HepG2 (cell line): ENCODE measurements at regions not wholly inside any gene's neighbourhood (a gene's known extent, or its start where the extent isn't known, plus 50 kb on each side); places are given as distances from the start of the nearest gene placed in this dataset.

Experiments used
- ATAC-seq: fragments of 200-7000 bp; cut with Tn5 transposase; 3 replicates; pipeline ENCODE4 v1.9.1; 2020; ENCODE audit warnings: mild to moderate bottlenecking, moderate library complexity
- BruUV-seq: library from RNA; stranded (reverse); fragments of 400-500 nt; replicated peaks from 2 replicates; lab custom pipeline; 2021; lab: Mats Ljungman, UMichigan
- CTCF ChIA-PET: fragments of 300-600 bp; formaldehyde crosslinking; extraction: SDS; loops from one replicate; lab custom pipeline; 2021; ENCODE audit warnings: low total read pairs, inconsistent platforms, low intra/inter-chr PET ratio; lab: Yijun Ruan, JAX
- POLR2A ChIA-PET: fragments of 350-600 bp; sonication (Branson Sonifier 250); formaldehyde crosslinking; loops from one replicate; lab custom pipeline; 2020; ENCODE audit warnings: antibody characterized with exemption, inconsistent platforms; lab: Yijun Ruan, JAX
- DNase-seq: peaks from one replicate; pipeline ENCODE4 v3.0.0-alpha.2; 2015; ENCODE audit warnings: low spot score
- FAIRE-seq: peaks from 3 replicates; lab custom pipeline; 2011; peaks lifted over from hg19 to GRCh38; lab: Jason Lieb, UNC
- H2AFZ ChIP-seq: one replicate; pipeline ENCODE4 v1.6.1; 2011; ENCODE audit warnings: low read length, inconsistent platforms
- H3K27ac ChIP-seq: fragments of 300-600 bp; 3 replicates; pipeline ENCODE4 v1.8.0; 2011; ENCODE audit warnings: mixed run types, mild to moderate bottlenecking, mixed read lengths, low read length, inconsistent platforms; ENCODE audit not compliant: insufficient read depth; ENCODE audit errors: extremely low read length
- H3K27me3 ChIP-seq, 2 experiments: fragments of 200-600 bp in 1 of 2; 2 replicates in 1 of 2; 3 replicates in 1 of 2; pipeline versions ENCODE4 v1.6.0 to v1.8.0; 2011; ENCODE audit warnings: low read length in 2 of 2, mild to moderate bottlenecking in 2 of 2, moderate library complexity in 2 of 2, inconsistent platforms in 1 of 2; ENCODE audit not compliant: insufficient read depth in 2 of 2, control insufficient read depth in 1 of 2
- H3K36me3 ChIP-seq, 2 experiments: fragments of 200-600 bp in 1 of 2; replicated peaks in 1 of 2; 2 replicates in 1 of 2; 3 replicates in 1 of 2; pipeline versions ENCODE4 v1.5.1 to v1.8.0; 2011; ENCODE audit warnings: low read length in 2 of 2, inconsistent platforms in 1 of 2; ENCODE audit not compliant: insufficient read depth in 2 of 2, control insufficient read depth in 1 of 2
- H3K4me1 ChIP-seq: 2 replicates; pipeline ENCODE4 v1.5.1; 2012; ENCODE audit warnings: low read length, inconsistent platforms; ENCODE audit not compliant: insufficient read depth
- H3K4me2 ChIP-seq: 2 replicates; pipeline ENCODE4 v1.6.0; 2011; ENCODE audit warnings: low read depth, low read length, inconsistent platforms
- H3K4me3 ChIP-seq, 3 experiments: fragments of 200-600 bp in 1 of 3; sonication (generic), shearing (Covaris generic) in 1 of 3; replicated peaks in 1 of 3; 2 replicates each; pipeline ENCODE4 v1.5.1; 2011 to 2016; ENCODE audit warnings: low read length in 3 of 3, inconsistent platforms in 2 of 3, low read depth in 2 of 3, mild to moderate bottlenecking in 2 of 3, control low read depth in 1 of 3, mixed read lengths in 1 of 3; ENCODE audit not compliant: insufficient read depth in 1 of 3
- H3K79me2 ChIP-seq: one replicate; pipeline ENCODE4 v1.6.1; 2011; ENCODE audit warnings: low read length, inconsistent platforms; ENCODE audit not compliant: insufficient read depth
- H3K9ac ChIP-seq: 2 replicates; pipeline ENCODE4 v1.6.0; 2011; ENCODE audit warnings: mild to moderate bottlenecking, low read depth, low read length, inconsistent platforms; ENCODE audit not compliant: insufficient read depth
- H3K9me3 ChIP-seq: 2 replicates; pipeline ENCODE4 v1.5.1; 2012; ENCODE audit warnings: mild to moderate bottlenecking, low read length
- H4K20me1 ChIP-seq: 2 replicates; pipeline ENCODE4 v1.6.0; 2011; ENCODE audit warnings: inconsistent platforms, mild to moderate bottlenecking, low read length, moderate library complexity; ENCODE audit not compliant: insufficient read depth
- EP300 ChIP-seq, 3 experiments: sonication (generic) in 1 of 3; formaldehyde crosslinking in 1 of 3; IDR thresholded peaks; 2 replicates each; pipeline versions ENCODE4 v1.5.1 to v1.6.1; 2011 to 2020; ENCODE audit warnings: low read depth in 2 of 3, low read length in 2 of 3, borderline replicate concordance in 1 of 3, improper control_type of control experiment in 1 of 3, mild to moderate bottlenecking in 1 of 3, missing genetic modification reagents in 1 of 3, moderate library complexity in 1 of 3
- MXI1 ChIP-seq: IDR thresholded peaks from 3 replicates; pipeline ENCODE4 v1.6.1; 2012; ENCODE audit warnings: low read depth, low read length, inconsistent platforms, borderline replicate concordance
- SETDB1 ChIP-seq: sonication (generic); formaldehyde crosslinking; IDR thresholded peaks from 2 replicates; pipeline ENCODE4 v1.5.1; 2020; ENCODE audit warnings: missing genetic modification reagents, mild to moderate bottlenecking, borderline replicate concordance
- SRSF9 ChIP-seq: fragments of 200-400 bp; formaldehyde crosslinking; IDR thresholded peaks from 2 replicates; pipeline ENCODE4 v1.6.1; 2018; ENCODE audit warnings: borderline replicate concordance, mild to moderate bottlenecking, low read depth, low read length; ENCODE audit not compliant: insufficient read depth, poor library complexity, severe bottlenecking
- ZNF670 ChIP-seq: sonication (generic); formaldehyde crosslinking; IDR thresholded peaks from 2 replicates; pipeline ENCODE4 v1.8.0; 2022; ENCODE audit warnings: mild to moderate bottlenecking, missing genetic modification reagents, borderline replicate concordance
- ZNF720 ChIP-seq: sonication (generic); formaldehyde crosslinking; IDR thresholded peaks from 2 replicates; pipeline ENCODE4 v1.4.0; 2020; ENCODE audit warnings: missing genetic modification reagents
- WGBS: methylation state at CpG from one replicate; pipeline ENCODE4 v1.1.6; 2017; ENCODE audit warnings: low lambda C conversion rate; 5-methylcytosine and 5-hydroxymethylcytosine counted together
- in situ Hi-C: cut with HindIII; loops from 2 replicates; pipeline ENCODE4 v1.10.0; 2017; ENCODE audit warnings: low pct_unique_long_range_greater_than_20kb; ENCODE audit not compliant: extremely low pct_ligation_motif_present
- intact Hi-C: fragments of 100-400 bp; cut with micrococcal nuclease; formaldehyde crosslinking; loops from one replicate; pipeline ENCODE4 v1.10.0; 2022; ENCODE audit not compliant: unreplicated experiment
- TF ChIP-seq, protein P1 (sequence below): sonication (generic); formaldehyde crosslinking; IDR thresholded peaks from 2 replicates; pipeline ENCODE4 v1.5.0; 2020; ENCODE audit warnings: missing genetic modification reagents

DNA sequence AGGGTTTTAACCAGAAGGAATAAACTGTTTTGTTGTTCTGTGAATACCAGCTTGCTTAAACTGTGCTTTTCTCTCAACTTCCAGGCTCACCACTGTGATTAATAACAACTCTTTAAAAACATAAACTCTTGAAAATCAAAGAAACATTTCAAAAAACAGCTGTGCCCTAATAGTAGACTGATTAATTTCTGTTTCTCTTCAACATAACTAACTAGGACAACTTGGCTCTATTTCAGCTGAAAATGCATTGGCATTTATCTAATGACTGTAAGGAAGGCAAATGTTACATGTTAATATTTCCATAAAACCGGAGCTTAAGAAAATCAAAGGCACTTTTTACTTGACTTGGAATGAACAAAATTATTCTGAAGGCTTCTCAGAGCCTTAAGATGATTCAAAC is 656.1 kb upstream of the NEGR1 start:
- H3K27ac ChIP-seq, result no peak overlapping the region
- no peaks in the 10 kb centered on the region for H4K20me1 ChIP-seq
- H3K4me3 ChIP-seq, result no peak overlapping the region
- BruUV-seq, result no TSS peak
- in situ Hi-C loops (no loop called here), intact Hi-C loops (no loop called here)
- H3K27me3 ChIP-seq, result no peaks in the 10 kb centered on the region
- peaks cover 25% of the 10 kb centered on the region; the same call in 1 of the 2 replicates for H3K9me3 ChIP-seq
- 5% methylated on average over 1 of the region's 1 CpG for WGBS
- no peaks in the 10 kb centered on the region for H3K4me1 ChIP-seq
- no peak overlapping the region for H3K9ac ChIP-seq
- DNase-seq (no peak), FAIRE-seq (no peak), ATAC-seq (no peak)
- no peak overlapping the region for H3K4me2 ChIP-seq
- H2AFZ ChIP-seq, result no peak overlapping the region
- H3K36me3 ChIP-seq, result no peaks in the 10 kb centered on the region
- TF ChIP-seq, protein P1, sequence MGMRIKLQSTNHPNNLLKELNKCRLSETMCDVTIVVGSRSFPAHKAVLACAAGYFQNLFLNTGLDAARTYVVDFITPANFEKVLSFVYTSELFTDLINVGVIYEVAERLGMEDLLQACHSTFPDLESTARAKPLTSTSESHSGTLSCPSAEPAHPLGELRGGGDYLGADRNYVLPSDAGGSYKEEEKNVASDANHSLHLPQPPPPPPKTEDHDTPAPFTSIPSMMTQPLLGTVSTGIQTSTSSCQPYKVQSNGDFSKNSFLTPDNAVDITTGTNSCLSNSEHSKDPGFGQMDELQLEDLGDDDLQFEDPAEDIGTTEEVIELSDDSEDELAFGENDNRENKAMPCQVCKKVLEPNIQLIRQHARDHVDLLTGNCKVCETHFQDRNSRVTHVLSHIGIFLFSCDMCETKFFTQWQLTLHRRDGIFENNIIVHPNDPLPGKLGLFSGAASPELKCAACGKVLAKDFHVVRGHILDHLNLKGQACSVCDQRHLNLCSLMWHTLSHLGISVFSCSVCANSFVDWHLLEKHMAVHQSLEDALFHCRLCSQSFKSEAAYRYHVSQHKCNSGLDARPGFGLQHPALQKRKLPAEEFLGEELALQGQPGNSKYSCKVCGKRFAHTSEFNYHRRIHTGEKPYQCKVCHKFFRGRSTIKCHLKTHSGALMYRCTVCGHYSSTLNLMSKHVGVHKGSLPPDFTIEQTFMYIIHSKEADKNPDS (CRISPR knock-in tag), result no peak
- TF ChIP-seq ZNF670 (CRISPR knock-in tag) (no peak), ZNF720 (CRISPR knock-in tag) (no peak), MXI1 (no peak), SETDB1 (CRISPR knock-in tag) (no peak), SRSF9 (no peak), EP300 (IDR thresholded peaks at IDR 0.05; ENCODE audit: low read depth in 2 of 2, low read length in 2 of 2) (no peak), EP300 (CRISPR knock-in tag; IDR thresholded peaks at IDR 0.05; ENCODE audit: borderline replicate concordance) (no peak)
- no peaks in the 10 kb centered on the region for H3K79me2 ChIP-seq
- ChIA-PET POLR2A (no interaction called here), CTCF (no interaction called here)
